Endothelial cell of umbilical vein (primary cell): ENCODE measurements at regions not wholly inside any gene's neighbourhood (a gene's known extent, or its start where the extent isn't known, plus 50 kb on each side); places are given as distances from the start of the nearest gene placed in this dataset.

ENCODE experiments used
- BruUV-seq: library from RNA; stranded (reverse); fragments of 400-500 nt; replicated peaks from 2 replicates; lab custom pipeline; 2021; lab: Mats Ljungman, UMichigan
- CTCF ChIA-PET: fragments of 300-600, 350-600 bp; sonication (Branson Sonifier 250); formaldehyde crosslinking; loops from one replicate; lab custom pipeline; 2021; ENCODE audit warnings: antibody characterized with exemption, inconsistent platforms; lab: Charles Lee
- POLR2A ChIA-PET: fragments of 300-600, 350-600 bp; sonication (Branson Sonifier 250); formaldehyde crosslinking; loops from one replicate; lab custom pipeline; 2021; ENCODE audit warnings: antibody characterized with exemption, inconsistent platforms; lab: Charles Lee
- DNase-seq: peaks from one replicate; pipeline ENCODE4 v3.0.0-alpha.2; 2011; ENCODE audit warnings: low read depth, low spot score
- FAIRE-seq: peaks from 2 replicates; lab custom pipeline; 2011; peaks lifted over from hg19 to GRCh38; lab: Jason Lieb, UNC
- H2AFZ ChIP-seq: 2 replicates; pipeline ENCODE4 v1.6.0; 2012; ENCODE audit warnings: low read depth, low read length, control low read depth, inconsistent platforms
- H3K27ac ChIP-seq: 2 replicates; pipeline ENCODE4 v1.5.1; 2011; ENCODE audit warnings: low read depth, mild to moderate bottlenecking, control low read depth, low read length, moderate library complexity; ENCODE audit not compliant: insufficient read depth
- H3K27me3 ChIP-seq, 2 experiments: 2 replicates each; pipeline versions ENCODE4 v1.6.0 to v1.6.1; 2011; ENCODE audit warnings: low read length in 2 of 2, mixed read lengths in 1 of 2; ENCODE audit not compliant: control insufficient read depth in 2 of 2, insufficient read depth in 2 of 2
- H3K36me3 ChIP-seq, 2 experiments: 2 replicates in 1 of 2; 3 replicates in 1 of 2; pipeline ENCODE4 v1.5.1; 2011; ENCODE audit warnings: low read length in 2 of 2, mild to moderate bottlenecking in 1 of 2, moderate library complexity in 1 of 2; ENCODE audit not compliant: control insufficient read depth in 2 of 2, insufficient read depth in 2 of 2; ENCODE audit errors: extremely low read depth in 1 of 2
- H3K4me1 ChIP-seq: 3 replicates; pipeline ENCODE4 v1.5.1; 2011; ENCODE audit warnings: mild to moderate bottlenecking, low read length; ENCODE audit not compliant: control insufficient read depth, insufficient read depth; ENCODE audit errors: extremely low read depth
- H3K4me2 ChIP-seq: 2 replicates; pipeline ENCODE4 v1.6.1; 2011; ENCODE audit warnings: low read length, control low read depth, mixed read lengths; ENCODE audit not compliant: insufficient read depth
- H3K4me3 ChIP-seq, 3 experiments: fragments of 200-600 bp in 1 of 3; sonication (generic), shearing (Covaris generic) in 1 of 3; replicated peaks in 1 of 3; 2 replicates each; pipeline ENCODE4 v1.5.1; 2011 to 2016; ENCODE audit warnings: control low read depth in 3 of 3, low read length in 3 of 3, mild to moderate bottlenecking in 2 of 3, inconsistent platforms in 1 of 3, low read depth in 1 of 3, moderate library complexity in 1 of 3; ENCODE audit not compliant: insufficient read depth in 1 of 3
- H3K79me2 ChIP-seq: 2 replicates; pipeline ENCODE4 v1.6.0; 2012; ENCODE audit warnings: low read length, inconsistent platforms; ENCODE audit not compliant: control insufficient read depth, insufficient read depth
- H3K9ac ChIP-seq: replicated peaks from 2 replicates; pipeline ENCODE3; 2011; ENCODE audit warnings: low read length, control low read depth; ENCODE audit not compliant: insufficient read depth; ENCODE audit errors: extremely low read depth
- H3K9me1 ChIP-seq: replicated peaks from 3 replicates; pipeline ENCODE4 v1.6.0; 2011; ENCODE audit warnings: mild to moderate bottlenecking, low read length; ENCODE audit not compliant: control insufficient read depth, insufficient read depth; ENCODE audit errors: extremely low read depth
- H3K9me3 ChIP-seq: replicated peaks from 2 replicates; pipeline ENCODE4 v1.5.1; 2012; ENCODE audit warnings: low read length, inconsistent platforms; ENCODE audit not compliant: control insufficient read depth, insufficient read depth
- H4K20me1 ChIP-seq: replicated peaks from 2 replicates; pipeline ENCODE3; 2011; ENCODE audit warnings: mild to moderate bottlenecking, low read length; ENCODE audit not compliant: control insufficient read depth, insufficient read depth; ENCODE audit errors: extremely low read depth
- CTCF ChIP-seq, 2 donors: IDR thresholded peaks; 1 replicate in 1 of 2; 2 replicates in 1 of 2; pipeline ENCODE4 v1.5.1; 2011; ENCODE audit warnings: low read length in 2 of 2, mild to moderate bottlenecking in 2 of 2, moderate library complexity in 2 of 2, control low read depth in 1 of 2, inconsistent platforms in 1 of 2, low read depth in 1 of 2; ENCODE audit not compliant: insufficient read depth in 1 of 2; ENCODE audit errors: extremely low read depth in 1 of 2
- EZH2 ChIP-seq: IDR thresholded peaks from 2 replicates; pipeline ENCODE4 v1.6.1; 2012; ENCODE audit warnings: borderline replicate concordance, low read depth, mild to moderate bottlenecking, moderate library complexity, low read length, inconsistent platforms; ENCODE audit not compliant: severe bottlenecking
- FOS ChIP-seq: IDR thresholded peaks from 2 replicates; pipeline ENCODE4 v1.6.1; 2011; ENCODE audit warnings: mild to moderate bottlenecking, low read length, moderate library complexity, borderline replicate concordance; ENCODE audit not compliant: insufficient read depth
- GATA2 ChIP-seq: IDR thresholded peaks from 2 replicates; pipeline ENCODE4 v1.7.0; 2011; ENCODE audit warnings: low read depth, mild to moderate bottlenecking, moderate library complexity, mixed read lengths, low read length; ENCODE audit not compliant: insufficient read length, insufficient read depth
- JUN ChIP-seq: IDR thresholded peaks from 2 replicates; pipeline ENCODE4 v1.6.1; 2011; ENCODE audit warnings: borderline replicate concordance, low read depth; ENCODE audit not compliant: insufficient read length, insufficient read depth
- MAX ChIP-seq: IDR thresholded peaks from 2 replicates; pipeline ENCODE4 v1.6.1; 2011; ENCODE audit not compliant: insufficient read depth, insufficient read length
- MYC ChIP-seq: IDR thresholded peaks from one replicate; pipeline ENCODE4 v1.6.1; 2011; ENCODE audit warnings: mild to moderate bottlenecking, low read depth, low read length
- POLR2A ChIP-seq: IDR thresholded peaks from 2 replicates; pipeline ENCODE4 v1.6.1; 2012; ENCODE audit warnings: low read depth, mild to moderate bottlenecking, control low read depth, low read length
- POLR2AphosphoS5 ChIP-seq: IDR thresholded peaks from 2 replicates; pipeline ENCODE4 v1.6.1; 2012; ENCODE audit warnings: low read depth, mild to moderate bottlenecking, control low read depth, low read length, moderate library complexity; ENCODE audit not compliant: insufficient read depth
- dilution Hi-C: fragments of 300-500 bp; cut with MboI; formaldehyde crosslinking; loops from one replicate; pipeline ENCODE4 v1.15.0; 2019; ENCODE audit warnings: low sequenced_read_pairs; ENCODE audit not compliant: extremely low pct_ligation_motif_present
- intact Hi-C: fragments of 100-400 bp; cut with micrococcal nuclease; formaldehyde crosslinking; loops from one replicate; pipeline ENCODE4 v1.10.0; 2022

- no peaks in the 10 kb centered on the region for H4K20me1 ChIP-seq
- H3K9me3 ChIP-seq = no peaks in the 10 kb centered on the region
- FAIRE-seq (no peak), DNase-seq (no peak)
- no peaks in the 10 kb centered on the region for H3K4me1 ChIP-seq
- H3K27ac ChIP-seq = no peak overlapping the region
- H3K79me2 ChIP-seq = no peaks in the 10 kb centered on the region
- TF ChIP-seq MYC = no peak
- no peak for TF ChIP-seq JUN
- no peak for TF ChIP-seq GATA2
- TF ChIP-seq MAX = no peak
- TF ChIP-seq POLR2A = no peak
- TF ChIP-seq EZH2 = no peak
- TF ChIP-seq POLR2AphosphoS5 = no peak
- no peak for TF ChIP-seq CTCF (IDR thresholded peaks at IDR 0.05; ENCODE audit: extremely low read depth in 1 of 2, insufficient read depth in 1 of 2, low read depth in 1 of 2, low read length in 2 of 2)
- no peak for TF ChIP-seq FOS
- dilution Hi-C loops = no loop called here
- no peak overlapping the region for H3K9ac ChIP-seq
- CTCF ChIA-PET = no interaction called here
- POLR2A ChIA-PET = no interaction called here
- no peaks in the 10 kb centered on the region for H3K36me3 ChIP-seq
- no peaks in the 10 kb centered on the region for H3K9me1 ChIP-seq
- H2AFZ ChIP-seq = no peak overlapping the region
- no peak overlapping the region for H3K4me2 ChIP-seq
- no TSS peak for BruUV-seq
- intact Hi-C loops = no loop called here
- H3K4me3 ChIP-seq = no peak overlapping the region
- H3K27me3 ChIP-seq = peaks cover 2 to 5% of the 10 kb centered on the region in 2 experiments
Measured at GRCh38 chr1:175866776-175867175, 123.4 kb upstream of the TNR start.
